GM23248 (cell line): ENCODE measurements at regions not wholly inside any gene's neighbourhood (a gene's known extent, or its start where the extent isn't known, plus 50 kb on each side); places are given as distances from the start of the nearest gene placed in this dataset.

Experiments used
- EZH2 ChIP-seq: fragments of 200-600 bp; sonication (generic); IDR thresholded peaks from 2 replicates; pipeline ENCODE4 v1.6.1; 2018; ENCODE audit warnings: antibody characterized with exemption, mild to moderate bottlenecking; ENCODE audit not compliant: insufficient read depth, poor library complexity, severe bottlenecking
- EZH2phosphoT487 ChIP-seq: fragments of 200-600 bp; sonication (generic); IDR thresholded peaks from 2 replicates; pipeline ENCODE4 v1.6.1; 2018; ENCODE audit warnings: antibody characterized with exemption, moderate library complexity, mild to moderate bottlenecking, low read depth; ENCODE audit not compliant: insufficient read depth

GRCh38 chr4:57854748-57855147 lies 744.6 kb upstream of the IGFBP7 start:
- TF ChIP-seq EZH2phosphoT487 = no peak
- no peak for TF ChIP-seq EZH2
